ENCODE measurements at regions not wholly inside any gene's neighbourhood (a gene's known extent, or its start where the extent isn't known, plus 50 kb on each side); places are given as distances from the start of the nearest gene placed in this dataset.

- TF ChIP-seq TIGD3 (CRISPR knock-in tag; IDR thresholded peaks at IDR 0.05; ENCODE audit: borderline replicate concordance) (no peak), CHD2 (IDR thresholded peaks at IDR 0.05; ENCODE audit: low read depth, low read length) (no peak)
Observed at GRCh38 chr2:204260901-204261300, 284.4 kb upstream of the PARD3B start (continued).

- H3K4me3 ChIP-seq (replicated peaks in 1 of 3; ENCODE audit: insufficient read depth in 1 of 3, low read depth in 2 of 3, low read length in 3 of 3) = no peak overlapping the region
- TF ChIP-seq HNF4A (CRISPR knock-in tag; IDR thresholded peaks at IDR 0.05) = peak; percentile 16; the same call in 1 of the 2 replicates
- TF ChIP-seq CBX1 (IDR thresholded peaks at IDR 0.05; ENCODE audit: low read depth) = no peak
- no peak for TF ChIP-seq MTA3 (CRISPR knock-in tag; IDR thresholded peaks at IDR 0.05)
- H3K27me3 ChIP-seq (ENCODE audit: control insufficient read depth in 1 of 2, insufficient read depth in 2 of 2, low read length in 2 of 2) = no peaks in the 10 kb centered on the region
- H3K27ac ChIP-seq (ENCODE audit: extremely low read length, insufficient read depth, low read length) = no peak overlapping the region
- WGBS (ENCODE audit: low lambda C conversion rate) = 39% methylated on average over 4 of the region's 4 CpGs
- H3K9me3 ChIP-seq (ENCODE audit: low read length) = no peaks in the 10 kb centered on the region
- no peaks in the 10 kb centered on the region for H3K36me3 ChIP-seq (replicated peaks in 1 of 2; ENCODE audit: control insufficient read depth in 1 of 2, insufficient read depth in 2 of 2, low read length in 2 of 2)
- no TSS peak for BruUV-seq (replicated peaks)
- ATAC-seq = no peak
- in situ Hi-C loops (cut with HindIII; ENCODE audit: extremely low pct_ligation_motif_present, low pct_unique_long_range_greater_than_20kb) = no loop called here
- H3K9ac ChIP-seq (ENCODE audit: insufficient read depth, low read depth, low read length) = no peak overlapping the region
- H3K4me1 ChIP-seq (ENCODE audit: insufficient read depth, low read length) = no peaks in the 10 kb centered on the region
- no peak for FAIRE-seq
- no peak overlapping the region for H2AFZ ChIP-seq (ENCODE audit: low read length)
- no peak overlapping the region for H3K4me2 ChIP-seq (ENCODE audit: low read depth, low read length)
- no peaks in the 10 kb centered on the region for H4K20me1 ChIP-seq (ENCODE audit: insufficient read depth, low read length)
- POLR2A ChIA-PET = no interaction called here
- H3K79me2 ChIP-seq (ENCODE audit: insufficient read depth, low read length) = no peaks in the 10 kb centered on the region
- CTCF ChIA-PET (ENCODE audit: low intra/inter-chr PET ratio, low total read pairs) = no interaction called here
- DNase-seq (ENCODE audit: low spot score) = no peak
- intact Hi-C loops (cut with micrococcal nuclease; ENCODE audit: unreplicated experiment) = loop anchor here (5.0 kb wide), 2 partner anchors 115 to 1620 kb away; no protein-coding TSS in a partner anchor
Observed at GRCh38 chr2:204261846-204262245, 283.4 kb upstream of the PARD3B start.

- in situ Hi-C loops (cut with HindIII; ENCODE audit: extremely low pct_ligation_motif_present, low pct_unique_long_range_greater_than_20kb) = no loop called here
- H3K9ac ChIP-seq (ENCODE audit: insufficient read depth, low read depth, low read length) = no peak overlapping the region
- 69% methylated on average over 16 of the region's 16 CpGs for WGBS (ENCODE audit: low lambda C conversion rate)
- no peaks in the 10 kb centered on the region for H3K9me3 ChIP-seq (ENCODE audit: low read length)
- H3K4me3 ChIP-seq (replicated peaks in 1 of 3; ENCODE audit: insufficient read depth in 1 of 3, low read depth in 2 of 3, low read length in 3 of 3) = no peak overlapping the region
- no peaks in the 10 kb centered on the region for H3K36me3 ChIP-seq (replicated peaks in 1 of 2; ENCODE audit: control insufficient read depth in 1 of 2, insufficient read depth in 2 of 2, low read length in 2 of 2)
- CTCF ChIA-PET (ENCODE audit: low intra/inter-chr PET ratio, low total read pairs) = no interaction called here
- H3K4me1 ChIP-seq (ENCODE audit: insufficient read depth, low read length) = no peaks in the 10 kb centered on the region
- H3K4me2 ChIP-seq (ENCODE audit: low read depth, low read length) = no peak overlapping the region
- no peaks in the 10 kb centered on the region for H3K27me3 ChIP-seq (ENCODE audit: control insufficient read depth in 1 of 2, insufficient read depth in 2 of 2, low read length in 2 of 2)
- no peak overlapping the region for H2AFZ ChIP-seq (ENCODE audit: low read length)
- H3K27ac ChIP-seq (ENCODE audit: extremely low read length, insufficient read depth, low read length) = no peak overlapping the region
- BruUV-seq (replicated peaks) = no TSS peak
- no peak for DNase-seq (ENCODE audit: low spot score)
- H4K20me1 ChIP-seq (ENCODE audit: insufficient read depth, low read length) = no peaks in the 10 kb centered on the region
- intact Hi-C loops (cut with micrococcal nuclease; ENCODE audit: unreplicated experiment) = loop anchor here (5.0 kb wide), 2 partner anchors 117 to 1618 kb away; no protein-coding TSS in a partner anchor
- POLR2A ChIA-PET = no interaction called here
- no peaks in the 10 kb centered on the region for H3K79me2 ChIP-seq (ENCODE audit: insufficient read depth, low read length)
- FAIRE-seq = no peak
- ATAC-seq = no peak
- TF ChIP-seq ZNF574 (CRISPR knock-in tag; IDR thresholded peaks at IDR 0.05) = no peak
Observed at GRCh38 chr2:204264085-204264553, 281.2 kb upstream of the PARD3B start.
